ENCODE measurements at regions not wholly inside any gene's neighbourhood (a gene's known extent, or its start where the extent isn't known, plus 50 kb on each side); places are given as distances from the start of the nearest gene placed in this dataset.

- Histone ChIP-seq H4K8ac (ENCODE audit: low read depth in 2 of 2, low read length in 2 of 2) (no peak overlapping the region), H2AK5ac (ENCODE audit: low read depth, low read length) (no peak overlapping the region), H3K79me1 (ENCODE audit: low read depth in 1 of 2, low read length in 2 of 2) (no peaks in the 10 kb centered on the region), H4K20me1 (ENCODE audit: insufficient read depth, low read length) (no peaks in the 10 kb centered on the region), H3K4me1 (ENCODE audit: control insufficient read depth, insufficient read depth, low read length) (no peaks in the 10 kb centered on the region), H3K23ac (ENCODE audit: low read depth, low read length) (no peak overlapping the region), H3K36me3 (ENCODE audit: control insufficient read depth, insufficient read depth, low read length) (no peaks in the 10 kb centered on the region), H3K4ac (ENCODE audit: low read depth, low read length) (no peak overlapping the region), H3K4me2 (ENCODE audit: low read depth, low read length) (no peak overlapping the region), H3K18ac (ENCODE audit: low read depth, low read length) (no peak overlapping the region), H2AFZ (replicated peaks; ENCODE audit: low read length, poor library complexity) (no peak overlapping the region), H3K14ac (replicated peaks; ENCODE audit: low read depth, low read length) (no peak overlapping the region), H3K9ac (ENCODE audit: low read depth, low read length) (no peak overlapping the region), H2BK5ac (ENCODE audit: low read depth, low read length, poor library complexity, severe bottlenecking) (no peak overlapping the region), H4K91ac (ENCODE audit: insufficient read depth, low read depth, low read length) (no peak overlapping the region), H3K4me3 (ENCODE audit: insufficient read depth, low read depth, low read length) (no peak overlapping the region), H3K9me3 (ENCODE audit: control insufficient read depth, insufficient read depth, low read length) (peaks cover 2% of the 10 kb centered on the region; the same call in 1 of the 2 replicates), H2BK120ac (ENCODE audit: low read depth, low read length) (no peak overlapping the region), H2BK15ac (ENCODE audit: low read depth, low read length) (no peak overlapping the region), H4K5ac (ENCODE audit: low read depth, low read length) (no peak overlapping the region), H2AK9ac (replicated peaks; ENCODE audit: low read depth, low read length, poor library complexity) (no peak overlapping the region), H3K27me3 (ENCODE audit: control insufficient read depth, insufficient read depth, low read length) (peaks cover 34% of the 10 kb centered on the region), H3K9me1 (ENCODE audit: insufficient read depth, low read length) (no peaks in the 10 kb centered on the region), H3K56ac (ENCODE audit: extremely low read depth, insufficient read depth, low read length) (no peak overlapping the region), H2BK20ac (ENCODE audit: low read depth, low read length) (no peak overlapping the region), H3K27ac (ENCODE audit: insufficient read depth, low read length) (no peak overlapping the region)
- dilution Hi-C loops (cut with HindIII; ENCODE audit: low sequenced_read_pairs, unreplicated experiment), result no loop called here
- DNase-seq, result no peak
- in situ Hi-C loops (cut with MboI; ENCODE audit: low sequenced_read_pairs), result no loop called here
- POLR2A ChIA-PET (ENCODE audit: unreplicated experiment), result no interaction called here
- intact Hi-C loops (cut with micrococcal nuclease), result no loop called here
- CTCF ChIA-PET, result no interaction called here
- no TSS peak for BruUV-seq (replicated peaks)
- ATAC-seq (ENCODE audit: low read depth), result no peak
- WGBS, 2 experiments (ENCODE audit: extremely low coverage in 2 of 2, insufficient read length in 1 of 2), result 62% methylated on average over 6 of the region's 15 CpGs; no CpG with 5 or more reads in 1 of the 2 experiments
- no peak for TF ChIP-seq MXI1 (IDR thresholded peaks at IDR 0.05; ENCODE audit: borderline replicate concordance, low read depth, low read length)
- no peak for TF ChIP-seq SMC3 (IDR thresholded peaks at IDR 0.05; ENCODE audit: low read depth, low read length)
Measured at GRCh38 chr14:101251812-101252442, 309.4 kb upstream of the DIO3 start.
